ENCODE measurements at regions not wholly inside any gene's neighbourhood (a gene's known extent, or its start where the extent isn't known, plus 50 kb on each side); places are given as distances from the start of the nearest gene placed in this dataset.

DNA sequence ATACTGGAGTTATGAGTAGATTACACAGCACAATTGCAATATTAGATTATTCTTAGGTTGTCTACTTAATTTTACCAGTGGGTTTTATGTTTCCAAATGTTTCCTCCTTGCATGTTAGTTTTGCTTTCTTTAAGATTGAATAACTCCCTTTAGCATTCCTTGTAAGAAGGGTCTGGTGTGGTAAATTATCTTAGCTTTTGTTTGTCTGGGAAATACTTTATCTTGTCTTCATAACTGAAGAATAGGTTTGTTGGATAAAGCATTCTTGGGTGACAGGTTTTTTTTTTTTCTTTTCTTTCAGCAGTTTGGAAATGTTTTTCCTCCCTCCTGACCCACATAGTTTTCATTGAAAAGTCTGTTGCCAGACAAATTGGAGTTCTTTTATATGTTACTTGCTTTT lies 531.1 kb downstream of the ANXA1 start:
- DNase-seq, result no peak

GRCh38 chr9:73683862-73684591 lies 532.4 kb downstream of the ANXA1 start:
- no peak for DNase-seq

GRCh38 chr9:73684601-73685000 lies 532.9 kb downstream of the ANXA1 start:
- no peak for DNase-seq

DNA sequence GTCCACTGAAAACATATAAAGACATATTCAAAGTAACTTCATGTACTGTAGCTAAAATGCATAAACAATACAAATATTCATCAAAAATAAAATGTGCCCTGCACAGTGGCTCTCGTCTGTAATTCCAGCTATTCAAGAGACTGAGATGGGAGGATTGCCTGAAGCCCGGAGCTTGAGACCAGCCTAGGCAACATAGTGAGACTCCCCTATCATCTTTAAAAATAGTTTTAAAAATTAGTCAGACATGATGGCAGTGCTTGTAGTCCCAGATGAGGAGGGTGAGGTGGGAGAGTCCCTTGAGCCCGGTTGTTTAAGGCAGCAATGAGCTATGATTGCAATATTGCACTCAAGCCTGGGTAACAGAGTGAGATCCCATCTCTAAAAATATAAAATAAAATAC lies 534.1 kb downstream of the ANXA1 start:
- no peak for DNase-seq

DNA sequence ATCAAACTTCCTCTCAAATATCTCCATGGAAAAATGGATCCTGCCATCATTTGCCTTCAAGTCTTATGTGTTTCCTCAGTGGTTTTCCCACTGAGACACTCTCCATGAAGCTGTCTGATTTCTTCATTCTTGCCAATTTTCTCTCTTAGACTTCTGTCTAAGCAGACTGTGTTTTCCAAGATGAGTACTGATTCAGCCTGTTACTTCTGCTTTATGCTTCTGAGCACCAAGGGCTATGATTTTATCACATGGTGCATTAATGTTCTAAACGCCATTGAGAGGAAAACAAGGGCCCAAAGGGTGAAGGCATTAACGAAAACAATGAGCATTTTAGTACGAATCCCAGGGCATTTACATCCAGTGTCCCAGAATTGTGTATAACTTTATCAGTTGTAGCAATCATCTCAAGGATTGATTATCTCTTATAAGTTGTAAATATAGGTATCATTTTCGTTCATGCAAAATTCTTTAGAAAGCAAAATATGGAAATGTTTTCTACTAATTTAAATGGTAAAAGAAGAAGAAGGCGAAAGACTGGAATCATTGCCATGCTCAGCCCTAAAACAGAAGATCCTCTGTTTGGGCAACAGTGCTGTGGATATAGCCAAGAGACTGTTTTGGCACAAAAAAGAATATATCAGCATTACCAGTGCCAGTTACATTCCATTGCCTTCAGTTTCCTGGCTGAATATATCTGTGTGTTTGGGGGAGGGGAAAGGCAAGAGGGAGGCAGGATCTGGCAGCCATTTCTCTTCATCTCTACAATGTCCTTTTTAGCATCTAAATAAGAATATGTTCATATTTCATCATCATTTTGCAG lies 537.6 kb downstream of the ANXA1 start:
- DNase-seq, result no peak

- DNase-seq, result no peak
These were observed 549.9 kb downstream of the ANXA1 start for GRCh38 chr9:73701415-73702057.

- no peak for DNase-seq
These were observed 562.6 kb downstream of the ANXA1 start for GRCh38 chr9:73714294-73714693.

DNA sequence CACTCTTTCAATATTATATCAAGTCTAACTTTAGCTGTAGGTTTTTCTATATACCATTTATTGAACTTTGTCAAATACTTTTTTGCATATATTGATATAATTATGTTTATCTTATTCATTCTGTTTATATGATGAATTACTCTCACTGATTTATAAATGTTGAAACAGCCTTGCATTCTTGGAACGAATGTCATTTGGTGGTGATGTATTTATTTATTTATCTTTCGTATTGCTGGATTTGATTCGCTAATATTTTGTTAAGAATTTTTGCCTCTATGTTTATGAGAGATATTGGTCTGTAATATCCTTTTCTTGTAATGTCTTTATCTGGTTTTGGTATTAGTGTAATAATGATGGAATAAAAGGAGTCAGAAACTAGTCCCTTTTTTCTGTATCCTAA lies 563.9 kb downstream of the ANXA1 start:
- DNase-seq, result no peak

- no peak for DNase-seq
These were observed 568.0 kb downstream of the ANXA1 start for GRCh38 chr9:73719660-73720059.

DNA sequence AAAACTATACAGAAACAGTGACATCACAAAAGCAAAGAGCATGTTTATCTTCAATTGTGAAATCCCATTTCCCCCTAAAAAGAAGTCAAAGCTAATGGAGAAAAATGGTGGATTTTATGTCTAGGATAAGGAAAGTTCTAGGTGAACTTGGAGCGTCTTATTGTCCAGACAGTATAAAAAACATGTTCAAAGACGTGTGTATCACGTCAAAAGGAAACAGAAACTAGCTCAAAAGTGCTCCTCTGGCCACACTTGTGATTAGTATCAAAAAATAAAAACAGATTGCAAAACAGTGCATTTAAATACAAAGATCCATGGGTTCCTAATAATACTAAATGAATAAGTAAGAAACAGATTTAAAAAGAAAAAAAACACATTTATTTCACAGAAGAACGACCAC lies 568.9 kb downstream of the ANXA1 start:
- no peak for DNase-seq

- no peak for DNase-seq
These were observed 584.6 kb downstream of the ANXA1 start for GRCh38 chr9:73736270-73736669.

- no peak for DNase-seq
These were observed 587.3 kb downstream of the ANXA1 start for GRCh38 chr9:73738741-73739530.

GRCh38 chr9:73741316-73741715 lies 589.7 kb downstream of the ANXA1 start:
- DNase-seq, result no peak

DNA sequence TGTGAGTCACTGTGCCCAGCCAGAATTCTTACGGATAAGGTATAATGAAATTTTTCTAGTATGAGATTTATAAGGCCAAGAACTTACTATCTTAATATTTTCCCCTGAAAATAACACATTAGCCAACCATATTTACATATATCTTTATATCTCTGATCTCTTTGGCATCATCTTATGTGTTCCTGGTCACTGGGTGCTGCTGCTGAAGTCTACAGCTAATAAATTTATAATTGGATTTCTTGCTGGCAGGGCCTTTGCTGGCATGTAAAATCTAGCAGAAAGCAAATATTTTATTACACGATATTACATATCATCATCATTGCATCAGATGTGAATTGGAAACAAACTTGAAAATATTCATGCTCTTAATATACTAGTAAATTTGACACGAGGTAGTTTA lies 590.7 kb downstream of the ANXA1 start:
- DNase-seq, result no peak

DNA sequence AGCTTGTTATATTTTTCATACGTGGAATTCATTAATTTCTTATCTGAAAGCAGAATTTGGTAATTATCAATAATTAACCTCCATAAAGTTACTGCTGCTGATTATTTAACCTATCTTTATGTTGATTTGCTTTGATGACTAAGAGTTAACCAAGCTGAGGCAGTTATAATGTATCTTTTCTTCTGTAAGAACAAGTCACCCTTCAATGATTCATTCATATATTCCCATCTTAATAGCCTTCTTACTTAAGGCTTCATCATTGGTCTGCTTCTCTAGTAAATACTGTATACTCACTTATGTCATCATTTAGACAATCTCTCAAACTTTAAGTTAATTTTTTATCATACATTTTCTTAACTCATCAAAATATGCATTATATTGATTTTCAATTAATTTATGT lies 592.2 kb downstream of the ANXA1 start:
- no peak for DNase-seq

GRCh38 chr9:73745598-73745997 lies 593.9 kb downstream of the ANXA1 start:
- DNase-seq, result no peak

- DNase-seq, result no peak
These were observed 601.5 kb downstream of the ANXA1 start for GRCh38 chr9:73753171-73753570.

DNA sequence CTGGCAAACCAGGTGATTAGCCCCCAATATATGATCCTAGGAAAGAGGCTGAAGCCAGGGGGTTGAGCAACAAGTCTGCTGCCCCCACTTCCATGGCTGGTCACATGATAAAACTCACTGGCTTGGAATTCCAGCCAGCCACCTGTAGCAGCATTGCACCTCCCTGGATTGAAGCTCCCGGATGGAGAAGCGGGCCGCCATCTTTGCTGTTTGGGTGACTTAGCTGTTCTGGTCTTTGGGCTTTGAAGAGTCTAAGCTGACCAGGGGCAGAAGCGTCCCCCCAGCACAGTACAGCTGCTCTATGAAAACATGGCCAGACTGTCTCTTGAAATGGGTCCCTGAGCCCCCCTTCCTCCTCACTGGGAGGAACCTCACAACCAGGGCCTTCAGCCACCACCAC lies 610.2 kb downstream of the ANXA1 start:
- DNase-seq, result no peak

DNA sequence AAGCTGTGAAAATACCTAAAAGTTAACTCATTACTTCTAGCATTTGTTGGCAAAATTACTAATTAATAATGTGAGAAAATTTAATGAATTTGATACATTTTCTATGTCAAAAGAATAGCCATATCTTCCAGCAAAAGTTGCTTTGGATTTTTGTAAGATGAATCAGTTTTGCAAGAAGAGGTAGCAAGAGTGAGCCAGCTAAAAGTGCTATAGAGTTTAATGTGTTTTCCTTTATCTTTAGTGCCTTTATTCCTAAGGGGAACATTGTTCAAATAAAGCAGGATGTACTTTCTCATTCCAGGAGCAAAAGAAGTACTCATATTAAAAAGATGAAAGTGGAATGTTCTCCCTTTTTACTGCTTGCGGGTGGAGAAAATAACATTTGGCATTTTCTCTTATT lies 622.2 kb downstream of the ANXA1 start:
- no peak for DNase-seq

DNA sequence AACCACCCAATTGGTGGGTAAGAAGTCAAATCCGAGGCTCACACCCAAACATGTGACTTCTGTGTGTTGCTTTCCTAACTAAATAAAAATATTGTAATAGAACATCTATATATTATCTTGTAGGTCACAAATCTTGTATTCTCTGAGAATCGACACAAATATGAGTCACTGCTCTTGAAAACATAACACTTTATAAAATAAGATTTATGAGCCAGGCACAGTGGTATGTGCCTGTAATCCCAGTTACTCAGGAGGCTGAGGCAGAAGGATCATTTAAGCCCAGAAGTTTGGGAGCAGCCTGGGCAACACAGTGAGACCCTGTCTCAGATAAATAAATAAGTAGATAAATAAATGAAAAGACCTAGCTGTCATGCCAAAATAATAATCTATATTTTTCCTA lies 624.1 kb downstream of the ANXA1 start:
- no peak for DNase-seq

DNA sequence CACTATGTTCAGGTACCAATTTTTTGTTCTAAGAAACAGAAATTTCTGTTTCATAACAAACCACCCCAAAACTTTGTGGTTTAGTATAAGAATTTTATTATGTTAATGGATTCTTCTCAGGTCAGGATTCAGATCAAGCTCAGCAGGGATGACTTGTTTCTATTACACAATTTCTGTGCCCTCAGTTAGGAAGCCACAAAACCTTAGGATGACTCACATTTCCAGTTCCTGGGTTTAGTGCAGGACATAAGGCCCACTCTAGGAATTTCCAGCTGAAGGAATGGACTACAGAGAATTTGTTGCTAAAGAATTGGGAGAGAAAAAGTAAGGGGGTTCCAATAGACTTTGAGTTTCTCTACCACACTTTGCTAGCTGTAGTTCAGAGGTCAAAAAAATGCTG lies 629.3 kb downstream of the ANXA1 start:
- no peak for DNase-seq

DNA sequence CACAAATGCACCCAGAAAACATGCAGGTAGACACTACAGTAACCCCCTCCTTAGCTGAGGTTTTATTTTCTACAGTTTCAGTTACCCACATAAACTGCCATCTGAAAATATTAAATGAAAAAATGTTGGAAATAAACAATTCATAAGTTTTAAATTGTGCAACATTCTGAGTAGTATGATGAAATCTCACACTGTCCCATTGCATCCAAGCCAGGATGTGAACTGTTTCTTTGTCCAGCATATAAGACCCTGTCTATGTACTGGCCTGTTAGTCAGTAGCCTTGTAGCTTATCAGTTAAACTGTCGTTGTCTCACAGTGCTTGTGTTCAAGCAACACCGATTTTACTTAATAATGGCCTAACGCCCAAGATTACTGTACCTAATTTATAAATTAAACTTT lies 630.5 kb downstream of the ANXA1 start:
- no peak for DNase-seq

DNA sequence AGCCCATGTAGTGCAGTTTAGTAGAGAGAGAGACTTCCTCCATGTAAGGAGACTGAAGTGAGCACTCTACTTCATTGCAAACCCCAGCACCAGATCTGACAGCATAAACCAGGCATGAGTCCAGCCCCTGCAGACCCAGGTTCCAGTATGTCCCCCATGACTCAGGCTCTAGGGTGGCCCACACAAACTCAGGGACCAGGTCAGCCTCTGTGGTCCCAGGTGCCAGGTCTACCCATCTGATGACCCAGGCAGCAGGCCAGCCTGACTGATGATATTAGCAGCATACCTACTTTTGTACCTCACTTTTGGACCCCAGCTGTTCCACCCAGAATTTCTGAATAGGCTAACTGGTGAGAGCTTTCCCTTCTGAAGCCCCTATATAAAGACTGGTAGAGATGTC lies 647.8 kb downstream of the ANXA1 start:
- no peak for DNase-seq
